Endothelial cell (in vitro differentiated cells): ENCODE measurements at regions not wholly inside any gene's neighbourhood (a gene's known extent, or its start where the extent isn't known, plus 50 kb on each side); places are given as distances from the start of the nearest gene placed in this dataset.

ENCODE experiments used
- DNase-seq: peaks from one replicate; pipeline ENCODE4 v3.0.0; 2021; ENCODE audit warnings: low spot score
- H3K27ac Mint-ChIP-seq: one replicate; pipeline ENCODE4 v1.8.0; 2021; ENCODE audit warnings: mixed read lengths, inconsistent platforms; ENCODE audit not compliant: unreplicated experiment
- H3K27me3 Mint-ChIP-seq: one replicate; pipeline ENCODE4 v1.8.0; 2021; ENCODE audit warnings: mild to moderate bottlenecking, moderate library complexity, mixed read lengths, inconsistent platforms; ENCODE audit not compliant: unreplicated experiment
- H3K36me3 Mint-ChIP-seq: one replicate; pipeline ENCODE4 v1.8.0; 2021; ENCODE audit warnings: mild to moderate bottlenecking, low read depth, mixed read lengths, inconsistent platforms; ENCODE audit not compliant: unreplicated experiment
- H3K4me1 Mint-ChIP-seq: one replicate; pipeline ENCODE4 v1.8.0; 2021; ENCODE audit warnings: mild to moderate bottlenecking, mixed read lengths, inconsistent platforms; ENCODE audit not compliant: unreplicated experiment
- H3K4me3 Mint-ChIP-seq: one replicate; pipeline ENCODE4 v1.8.0; 2021; ENCODE audit warnings: mild to moderate bottlenecking, mixed read lengths, inconsistent platforms; ENCODE audit not compliant: unreplicated experiment
- H3K9me3 Mint-ChIP-seq: one replicate; pipeline ENCODE4 v1.8.0; 2021; ENCODE audit warnings: mixed read lengths, inconsistent platforms; ENCODE audit not compliant: unreplicated experiment
- CTCF ChIP-seq: fragments of 200-600 bp; sonication (generic); IDR thresholded peaks from one replicate; pipeline ENCODE4 v1.5.0; 2021; ENCODE audit warnings: antibody characterized with exemption; ENCODE audit not compliant: unreplicated experiment

- Mint-ChIP-seq H3K36me3 (no peaks in the 10 kb centered on the region), H3K27me3 (peaks cover 2% of the 10 kb centered on the region)
Observed at GRCh38 chr11:25536289-25536688, 795.6 kb upstream of the ANO3 start.

GRCh38 chr11:25537393-25537792 is 794.5 kb upstream of the ANO3 start:
- peaks cover 2% of the 10 kb centered on the region for H3K27me3 Mint-ChIP-seq
- no peaks in the 10 kb centered on the region for H3K36me3 Mint-ChIP-seq
- no peak for DNase-seq
- H3K4me1 Mint-ChIP-seq, result no peaks in the 10 kb centered on the region
- no peak overlapping the region for H3K27ac Mint-ChIP-seq
- TF ChIP-seq CTCF, result no peak
- H3K9me3 Mint-ChIP-seq, result no peaks in the 10 kb centered on the region
- no peak overlapping the region for H3K4me3 Mint-ChIP-seq

More at GRCh38 chr11:25536289-25536688, 795.6 kb upstream of the ANO3 start:
- Mint-ChIP-seq H3K9me3 (no peaks in the 10 kb centered on the region), H3K27ac (no peak overlapping the region), H3K4me3 (no peak overlapping the region), H3K4me1 (no peaks in the 10 kb centered on the region)
- no peak for TF ChIP-seq CTCF
- DNase-seq, result no peak

- no peak overlapping the region for H3K4me3 Mint-ChIP-seq
- DNase-seq, result no peak
- H3K4me1 Mint-ChIP-seq, result no peaks in the 10 kb centered on the region
- no peak overlapping the region for H3K27ac Mint-ChIP-seq
- TF ChIP-seq CTCF, result no peak
- H3K9me3 Mint-ChIP-seq, result no peaks in the 10 kb centered on the region
- H3K27me3 Mint-ChIP-seq, result no peaks in the 10 kb centered on the region
- no peaks in the 10 kb centered on the region for H3K36me3 Mint-ChIP-seq
Observed at GRCh38 chr11:25547292-25547691, 784.6 kb upstream of the ANO3 start.

GRCh38 chr11:25562417-25562816 is 769.5 kb upstream of the ANO3 start:
- Mint-ChIP-seq H3K4me3 (no peak overlapping the region), H3K4me1 (peaks cover 3% of the 10 kb centered on the region), H3K9me3 (no peaks in the 10 kb centered on the region), H3K36me3 (no peaks in the 10 kb centered on the region), H3K27me3 (no peaks in the 10 kb centered on the region), H3K27ac (no peak overlapping the region)
- no peak for TF ChIP-seq CTCF
- no peak for DNase-seq

GRCh38 chr11:25565846-25566245 is 766.1 kb upstream of the ANO3 start:
- no peak for DNase-seq
- Mint-ChIP-seq H3K9me3 (no peaks in the 10 kb centered on the region), H3K4me3 (no peak overlapping the region), H3K27me3 (no peaks in the 10 kb centered on the region), H3K27ac (no peak overlapping the region), H3K4me1 (no peaks in the 10 kb centered on the region), H3K36me3 (no peaks in the 10 kb centered on the region)
- no peak for TF ChIP-seq CTCF
